Thoracic aorta (tissue), 2 donors: ENCODE measurements at regions not wholly inside any gene's neighbourhood (a gene's known extent, or its start where the extent isn't known, plus 50 kb on each side); places are given as distances from the start of the nearest gene placed in this dataset.

ENCODE experiments used
- ATAC-seq: fragments of 150-250 bp; one replicate; pipeline ENCODE4 v1.8.0; 2017; ENCODE audit warnings: low read depth; ENCODE audit not compliant: insufficient number of reproducible peaks, low FRiP score
- DNase-seq: peaks from one replicate; pipeline ENCODE4 v3.0.0-alpha.2; 2020; ENCODE audit warnings: low spot score
- H3K27ac ChIP-seq, 2 donors: fragments of 200-600 bp; sonication (generic); 1 replicate in 1 of 2; 2 replicates in 1 of 2; pipeline ENCODE4 v1.5.1; 2016; ENCODE audit warnings: mild to moderate bottlenecking in 2 of 2, moderate library complexity in 2 of 2
- H3K27me3 ChIP-seq: fragments of 200-600 bp; sonication (generic); replicated peaks from 2 replicates; pipeline ENCODE4 v1.6.0; 2016; ENCODE audit warnings: mild to moderate bottlenecking; ENCODE audit not compliant: insufficient read depth
- H3K36me3 ChIP-seq: fragments of 200-600 bp; sonication (generic); one replicate; pipeline ENCODE4 v1.5.1; 2016
- H3K4me1 ChIP-seq, 2 donors: fragments of 200-600 bp; sonication (generic); 1 replicate in 1 of 2; 2 replicates in 1 of 2; pipeline versions ENCODE4 v1.5.1 to v1.6.0; 2016; ENCODE audit warnings: low read depth in 2 of 2, mild to moderate bottlenecking in 1 of 2; ENCODE audit not compliant: control insufficient read depth in 1 of 2
- H3K4me3 ChIP-seq: fragments of 200-600 bp; sonication (generic); 2 replicates; pipeline ENCODE4 v1.5.1; 2016; ENCODE audit warnings: mild to moderate bottlenecking
- H3K9me3 ChIP-seq: fragments of 200-600 bp; sonication (generic); 2 replicates; pipeline ENCODE4 v1.5.1; 2016
- CTCF ChIP-seq: fragments of 200-600 bp; sonication (generic); IDR thresholded peaks from one replicate; pipeline ENCODE4 v1.5.1; 2019; ENCODE audit warnings: antibody characterized with exemption

- TF ChIP-seq CTCF: no peak
- Histone ChIP-seq H3K4me3 (no peak overlapping the region), H3K9me3 (no peaks in the 10 kb centered on the region), H3K27ac (no peak overlapping the region), H3K27me3 (no peaks in the 10 kb centered on the region), H3K4me1 (no peaks in the 10 kb centered on the region), H3K36me3 (no peaks in the 10 kb centered on the region)
- no peak for ATAC-seq
- DNase-seq: no peak
Measured at GRCh38 chr11:109173504-109173903, 248.5 kb upstream of the C11orf87 start.

GRCh38 chr11:109184376-109184775 is 237.6 kb upstream of the C11orf87 start:
- no peak overlapping the region for H3K4me3 ChIP-seq
- no peak for TF ChIP-seq CTCF
- ATAC-seq: no peak

GRCh38 chr11:109192864-109193263 is 229.1 kb upstream of the C11orf87 start:
- ATAC-seq: no peak
- DNase-seq: no peak
- H3K27me3 ChIP-seq: no peaks in the 10 kb centered on the region
- H3K27ac ChIP-seq: no peak overlapping the region
- peaks cover 0 to 7% of the 10 kb centered on the region in 2 donors for H3K4me1 ChIP-seq
- H3K4me3 ChIP-seq: no peak overlapping the region
- H3K36me3 ChIP-seq: no peaks in the 10 kb centered on the region
- peaks cover 6% of the 10 kb centered on the region for H3K9me3 ChIP-seq
- TF ChIP-seq CTCF: no peak

More at GRCh38 chr11:109184376-109184775, 237.6 kb upstream of the C11orf87 start:
- H3K9me3 ChIP-seq: no peaks in the 10 kb centered on the region
- no peaks in the 10 kb centered on the region for H3K4me1 ChIP-seq
- no peak for DNase-seq
- no peaks in the 10 kb centered on the region for H3K27me3 ChIP-seq
- H3K27ac ChIP-seq: no peak overlapping the region
- no peaks in the 10 kb centered on the region for H3K36me3 ChIP-seq

GRCh38 chr11:109193880-109194279 is 228.1 kb upstream of the C11orf87 start:
- ATAC-seq (no peak), DNase-seq (no peak)
- Histone ChIP-seq H3K36me3 (no peaks in the 10 kb centered on the region), H3K9me3 (peaks cover 6% of the 10 kb centered on the region), H3K27me3 (no peaks in the 10 kb centered on the region), H3K4me1 (peaks cover 0 to 7% of the 10 kb centered on the region in 2 donors), H3K4me3 (no peak overlapping the region), H3K27ac (no peak overlapping the region)
- TF ChIP-seq CTCF: no peak

GRCh38 chr11:109196016-109196415 is 226.0 kb upstream of the C11orf87 start:
- no peak overlapping the region for H3K4me3 ChIP-seq
- DNase-seq: no peak
- H3K36me3 ChIP-seq: no peaks in the 10 kb centered on the region
- no peak overlapping the region for H3K27ac ChIP-seq
- H3K9me3 ChIP-seq: peaks cover 6% of the 10 kb centered on the region
- ATAC-seq: no peak
- no peak for TF ChIP-seq CTCF
- H3K27me3 ChIP-seq: no peaks in the 10 kb centered on the region
- H3K4me1 ChIP-seq: peaks cover 0 to 7% of the 10 kb centered on the region in 2 donors
